ENCODE measurements at regions not wholly inside any gene's neighbourhood (a gene's known extent, or its start where the extent isn't known, plus 50 kb on each side); places are given as distances from the start of the nearest gene placed in this dataset.

DNA sequence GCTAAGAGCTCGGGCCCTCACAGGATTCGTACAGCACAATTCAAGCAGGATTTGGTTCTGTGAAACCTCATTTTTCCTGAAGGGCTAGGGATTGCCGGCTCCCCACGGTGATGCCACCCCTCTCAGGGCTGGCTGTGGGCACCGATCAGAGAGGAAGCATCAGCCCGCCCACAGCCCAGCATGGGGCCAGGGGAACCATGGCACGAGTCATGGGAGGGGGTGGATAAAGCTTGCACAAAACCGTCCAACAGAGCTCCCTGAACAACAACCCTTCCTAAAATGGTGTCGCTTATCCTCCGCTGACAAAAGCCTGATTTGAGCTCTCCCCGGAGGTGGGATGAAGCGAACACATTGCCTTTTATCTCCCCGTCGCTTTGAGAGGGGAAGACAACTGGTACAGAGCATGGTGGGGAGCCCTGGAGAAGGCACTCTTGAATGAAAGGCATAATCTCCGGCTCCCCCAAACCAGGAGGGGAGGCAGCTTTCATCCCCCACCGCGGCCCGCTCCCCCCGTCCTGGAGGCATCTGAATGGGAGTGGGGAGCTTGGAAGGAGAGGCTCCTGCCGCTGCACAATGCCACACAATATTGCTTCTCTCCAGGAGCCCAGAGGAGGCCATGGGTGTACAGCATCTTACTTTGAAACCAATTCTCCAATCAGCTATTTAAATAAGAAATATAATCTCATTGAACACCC is 144.0 kb downstream of the RPS24 start:
- no peak for TF ChIP-seq EGR1 (IDR thresholded peaks at IDR 0.05)

DNA sequence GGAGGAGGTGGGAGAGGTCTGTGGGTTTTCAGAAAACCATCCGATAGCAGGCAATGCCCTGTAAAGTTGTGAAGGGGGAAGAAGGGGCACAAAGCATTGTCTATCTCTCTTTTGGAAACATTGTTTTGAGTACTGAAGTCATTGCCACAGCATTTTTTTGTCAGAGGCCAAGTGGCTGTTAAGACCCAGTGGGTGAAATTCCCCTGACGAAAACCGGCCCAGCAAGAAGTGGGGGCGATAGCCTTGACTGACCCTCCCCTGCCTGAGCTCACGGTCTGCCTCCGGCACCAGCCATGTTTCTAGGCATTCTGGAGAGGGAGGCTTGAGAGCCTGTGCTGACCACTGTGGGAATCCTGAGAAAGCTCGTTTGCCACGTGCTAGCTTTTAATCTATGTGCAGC is 144.7 kb downstream of the RPS24 start:
- TF ChIP-seq CEBPB (IDR thresholded peaks at IDR 0.05) (no peak), ZBTB7A (IDR thresholded peaks at IDR 0.05; ENCODE audit: low read depth) (no peak), RAD21 (IDR thresholded peaks at IDR 0.05; ENCODE audit: low read depth) (no peak), CREB1 (IDR thresholded peaks at IDR 0.05; ENCODE audit: low read depth) (no peak), TEAD4 (IDR thresholded peaks at IDR 0.05) (no peak), EP300 (IDR thresholded peaks at IDR 0.05; ENCODE audit: borderline replicate concordance) (no peak), TCF12 (IDR thresholded peaks at IDR 0.05; ENCODE audit: low read depth) (no peak), YY1 (IDR thresholded peaks at IDR 0.05; ENCODE audit: low read depth) (no peak), EGR1 (IDR thresholded peaks at IDR 0.05) (no peak), FOXM1 (IDR thresholded peaks at IDR 0.05; ENCODE audit: borderline replicate concordance, low read depth) (no peak), TAF1 (IDR thresholded peaks at IDR 0.05; ENCODE audit: low read depth) (no peak), NFIC (IDR thresholded peaks at IDR 0.05) (no peak)
- TF ChIP-seq, protein P1, sequence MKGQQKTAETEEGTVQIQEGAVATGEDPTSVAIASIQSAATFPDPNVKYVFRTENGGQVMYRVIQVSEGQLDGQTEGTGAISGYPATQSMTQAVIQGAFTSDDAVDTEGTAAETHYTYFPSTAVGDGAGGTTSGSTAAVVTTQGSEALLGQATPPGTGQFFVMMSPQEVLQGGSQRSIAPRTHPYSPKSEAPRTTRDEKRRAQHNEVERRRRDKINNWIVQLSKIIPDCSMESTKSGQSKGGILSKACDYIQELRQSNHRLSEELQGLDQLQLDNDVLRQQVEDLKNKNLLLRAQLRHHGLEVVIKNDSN (IDR thresholded peaks at IDR 0.05) = no peak
- TF ChIP-seq, protein P2, sequence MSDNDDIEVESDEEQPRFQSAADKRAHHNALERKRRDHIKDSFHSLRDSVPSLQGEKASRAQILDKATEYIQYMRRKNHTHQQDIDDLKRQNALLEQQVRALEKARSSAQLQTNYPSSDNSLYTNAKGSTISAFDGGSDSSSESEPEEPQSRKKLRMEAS (IDR thresholded peaks at IDR 0.05) = no peak
- TF ChIP-seq, protein P3, sequence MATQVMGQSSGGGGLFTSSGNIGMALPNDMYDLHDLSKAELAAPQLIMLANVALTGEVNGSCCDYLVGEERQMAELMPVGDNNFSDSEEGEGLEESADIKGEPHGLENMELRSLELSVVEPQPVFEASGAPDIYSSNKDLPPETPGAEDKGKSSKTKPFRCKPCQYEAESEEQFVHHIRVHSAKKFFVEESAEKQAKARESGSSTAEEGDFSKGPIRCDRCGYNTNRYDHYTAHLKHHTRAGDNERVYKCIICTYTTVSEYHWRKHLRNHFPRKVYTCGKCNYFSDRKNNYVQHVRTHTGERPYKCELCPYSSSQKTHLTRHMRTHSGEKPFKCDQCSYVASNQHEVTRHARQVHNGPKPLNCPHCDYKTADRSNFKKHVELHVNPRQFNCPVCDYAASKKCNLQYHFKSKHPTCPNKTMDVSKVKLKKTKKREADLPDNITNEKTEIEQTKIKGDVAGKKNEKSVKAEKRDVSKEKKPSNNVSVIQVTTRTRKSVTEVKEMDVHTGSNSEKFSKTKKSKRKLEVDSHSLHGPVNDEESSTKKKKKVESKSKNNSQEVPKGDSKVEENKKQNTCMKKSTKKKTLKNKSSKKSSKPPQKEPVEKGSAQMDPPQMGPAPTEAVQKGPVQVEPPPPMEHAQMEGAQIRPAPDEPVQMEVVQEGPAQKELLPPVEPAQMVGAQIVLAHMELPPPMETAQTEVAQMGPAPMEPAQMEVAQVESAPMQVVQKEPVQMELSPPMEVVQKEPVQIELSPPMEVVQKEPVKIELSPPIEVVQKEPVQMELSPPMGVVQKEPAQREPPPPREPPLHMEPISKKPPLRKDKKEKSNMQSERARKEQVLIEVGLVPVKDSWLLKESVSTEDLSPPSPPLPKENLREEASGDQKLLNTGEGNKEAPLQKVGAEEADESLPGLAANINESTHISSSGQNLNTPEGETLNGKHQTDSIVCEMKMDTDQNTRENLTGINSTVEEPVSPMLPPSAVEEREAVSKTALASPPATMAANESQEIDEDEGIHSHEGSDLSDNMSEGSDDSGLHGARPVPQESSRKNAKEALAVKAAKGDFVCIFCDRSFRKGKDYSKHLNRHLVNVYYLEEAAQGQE (IDR thresholded peaks at IDR 0.05; ENCODE audit: low read depth) = no peak

DNA sequence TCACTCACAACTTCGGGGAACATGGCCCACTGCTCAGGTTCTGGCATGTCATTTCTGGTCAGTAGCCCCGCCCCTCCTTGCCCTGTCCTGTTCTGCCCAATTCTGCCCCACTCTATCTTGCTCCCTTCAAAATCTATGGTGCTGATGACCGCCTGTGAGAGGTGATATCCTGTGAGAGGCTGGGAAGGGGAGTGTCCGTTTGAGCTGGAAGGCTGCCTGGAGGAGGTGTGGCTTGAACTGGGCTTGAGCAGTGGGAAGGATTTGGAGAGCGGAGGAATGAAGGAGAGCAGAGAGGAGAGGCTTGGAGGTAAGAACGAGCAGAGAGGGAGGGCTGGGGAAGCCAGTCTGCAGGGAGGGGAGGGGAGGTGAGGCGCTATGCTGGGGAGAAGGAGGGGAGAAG is 145.3 kb downstream of the RPS24 start:
- TF ChIP-seq YY1 (IDR thresholded peaks at IDR 0.05; ENCODE audit: low read depth) (no peak), FOXM1 (IDR thresholded peaks at IDR 0.05; ENCODE audit: borderline replicate concordance, low read depth) (no peak), TCF12 (IDR thresholded peaks at IDR 0.05; ENCODE audit: low read depth) (no peak), EGR1 (IDR thresholded peaks at IDR 0.05) (no peak), CREB1 (IDR thresholded peaks at IDR 0.05; ENCODE audit: low read depth) (no peak), RAD21 (IDR thresholded peaks at IDR 0.05; ENCODE audit: low read depth) (no peak), NFIC (IDR thresholded peaks at IDR 0.05) (no peak)
- TF ChIP-seq, protein P3 (IDR thresholded peaks at IDR 0.05; ENCODE audit: low read depth) = no peak

DNA sequence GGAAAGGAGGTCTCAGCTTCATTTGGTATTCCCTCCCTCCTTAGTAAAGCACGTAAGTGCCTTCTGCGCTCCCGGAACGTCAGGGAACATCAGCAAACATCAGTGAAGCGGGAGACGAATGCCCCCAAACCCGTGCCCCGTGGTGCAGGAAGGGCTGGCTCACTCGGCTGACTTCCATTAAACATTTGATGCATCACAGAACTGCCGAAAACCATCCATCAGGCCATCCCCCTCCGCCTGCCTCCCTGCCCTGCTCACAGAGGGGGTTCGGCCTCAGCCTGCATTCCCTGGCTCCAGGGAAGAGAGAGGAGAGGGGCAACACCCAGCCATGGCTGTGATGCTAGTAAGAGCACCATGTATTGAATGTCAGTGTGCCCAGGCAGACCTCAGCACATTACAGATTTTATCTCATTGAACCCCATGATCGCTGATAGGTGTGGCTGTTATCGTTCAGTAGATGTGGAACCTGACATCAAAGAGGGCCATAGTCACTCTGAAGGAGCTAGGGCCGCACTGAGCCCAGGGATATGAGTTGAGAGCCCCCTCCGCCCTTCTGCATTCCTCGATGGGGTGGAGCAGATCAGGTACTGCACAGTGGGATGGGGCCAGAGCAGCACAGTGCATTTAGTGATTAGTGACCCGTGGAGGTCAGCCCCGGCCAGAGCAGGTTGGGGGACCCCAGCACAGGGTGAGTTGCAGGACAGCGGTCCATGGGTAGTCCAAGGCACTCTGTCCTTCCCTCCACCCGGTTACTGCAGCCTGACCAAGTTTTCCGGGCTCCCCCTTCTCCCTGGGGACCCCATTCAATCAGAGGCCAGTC is 146.4 kb downstream of the RPS24 start:
- no peak for TF ChIP-seq ZBTB7A (IDR thresholded peaks at IDR 0.05; ENCODE audit: low read depth)
- no peak for TF ChIP-seq TAF1 (IDR thresholded peaks at IDR 0.05; ENCODE audit: low read depth)
- no peak for TF ChIP-seq CREB1 (IDR thresholded peaks at IDR 0.05; ENCODE audit: low read depth)
- TF ChIP-seq, protein P1 (IDR thresholded peaks at IDR 0.05) = no peak
- TF ChIP-seq TEAD4 (IDR thresholded peaks at IDR 0.05) = peak; percentile 12; the same call in 1 of the 2 replicates
- no peak for TF ChIP-seq YY1 (IDR thresholded peaks at IDR 0.05; ENCODE audit: low read depth)

DNA sequence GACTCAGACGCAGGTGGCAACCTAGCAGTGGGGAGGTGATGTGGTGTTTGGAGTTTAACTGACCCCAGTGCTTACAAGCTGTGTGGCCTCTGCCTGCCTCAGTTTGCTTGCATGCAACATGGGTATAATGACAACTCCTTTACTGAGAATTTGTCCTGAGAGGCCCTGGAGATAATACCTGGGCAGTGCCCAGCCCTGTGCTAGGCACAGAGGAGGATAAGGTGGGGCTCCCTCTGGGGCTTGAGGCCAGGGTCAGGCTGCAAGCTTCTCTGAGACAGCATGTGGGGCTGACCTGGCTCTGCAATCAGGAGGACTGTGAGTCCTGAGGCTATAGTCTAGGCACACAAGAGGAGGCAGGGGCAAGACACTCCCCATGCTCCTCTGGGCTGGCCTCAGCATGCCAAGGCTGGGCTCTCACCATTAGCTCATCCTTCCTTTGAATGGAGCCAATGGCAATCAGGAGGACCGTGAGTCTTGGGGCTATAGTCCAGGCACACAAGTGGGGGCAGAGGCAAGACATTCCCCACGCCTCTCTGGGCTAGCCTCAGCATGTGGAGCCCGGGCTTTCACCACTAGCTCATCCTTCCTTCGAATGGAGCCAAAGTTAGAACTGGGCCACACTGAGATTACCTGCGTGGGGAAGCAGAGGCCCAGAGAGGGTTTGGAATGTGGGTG is 147.9 kb downstream of the RPS24 start:
- TF ChIP-seq FOXM1 (IDR thresholded peaks at IDR 0.05; ENCODE audit: borderline replicate concordance, low read depth) (no peak), TCF12 (IDR thresholded peaks at IDR 0.05; ENCODE audit: low read depth) (no peak), YY1 (IDR thresholded peaks at IDR 0.05; ENCODE audit: low read depth) (no peak), NFIC (IDR thresholded peaks at IDR 0.05) (no peak), EGR1 (IDR thresholded peaks at IDR 0.05) (no peak), TAF1 (IDR thresholded peaks at IDR 0.05; ENCODE audit: low read depth) (no peak), EP300 (IDR thresholded peaks at IDR 0.05; ENCODE audit: borderline replicate concordance) (no peak), CEBPB (IDR thresholded peaks at IDR 0.05) (no peak), TEAD4 (IDR thresholded peaks at IDR 0.05) (no peak), ZBTB7A (IDR thresholded peaks at IDR 0.05; ENCODE audit: low read depth) (no peak), CREB1 (IDR thresholded peaks at IDR 0.05; ENCODE audit: low read depth) (no peak), RAD21 (IDR thresholded peaks at IDR 0.05; ENCODE audit: low read depth) (no peak)
- TF ChIP-seq, protein P2 (IDR thresholded peaks at IDR 0.05) = no peak
- TF ChIP-seq, protein P1 (IDR thresholded peaks at IDR 0.05) = no peak
- TF ChIP-seq, protein P3 (IDR thresholded peaks at IDR 0.05; ENCODE audit: low read depth) = no peak

All from Ishikawa (cell line).